OCI-LY1 (cell line): ENCODE measurements at regions not wholly inside any gene's neighbourhood (a gene's known extent, or its start where the extent isn't known, plus 50 kb on each side); places are given as distances from the start of the nearest gene placed in this dataset.
"Not testable (repeated sequence)": the region's sequence is repeated elsewhere in the genome, so short reads cannot be mapped to it uniquely, and the experiment has no call there.

ENCODE experiments used
- H2AFZ ChIP-seq: fragments of 200-600 bp; sonication (generic), shearing (Covaris generic); 2 replicates; pipeline ENCODE4 v1.6.0; 2014; ENCODE audit warnings: antibody characterized with exemption, mild to moderate bottlenecking, low read length
- H3F3A ChIP-seq: fragments of 200-600 bp; sonication (generic), shearing (Covaris generic); 2 replicates; pipeline ENCODE4 v1.6.0; 2014; ENCODE audit warnings: mild to moderate bottlenecking, antibody characterized with exemption, low read length, moderate library complexity; ENCODE audit not compliant: insufficient read depth
- H3K27ac ChIP-seq: fragments of 200-600 bp; sonication (generic); 2 replicates; pipeline ENCODE4 v1.5.1; 2014; ENCODE audit warnings: low read length, mixed run types, mild to moderate bottlenecking, low read depth; ENCODE audit not compliant: poor library complexity, severe bottlenecking
- H3K27me3 ChIP-seq: fragments of 200-600 bp; sonication (generic); 2 replicates; pipeline ENCODE4 v1.6.0; 2014; ENCODE audit warnings: antibody characterized with exemption, mild to moderate bottlenecking, low read length, moderate library complexity; ENCODE audit not compliant: insufficient read depth
- H3K36me3 ChIP-seq: fragments of 200-600 bp; sonication (generic); 2 replicates; pipeline ENCODE4 v1.6.1; 2014; ENCODE audit warnings: mild to moderate bottlenecking, antibody characterized with exemption, low read length, moderate library complexity, mixed read lengths; ENCODE audit not compliant: insufficient read depth
- H3K4me1 ChIP-seq: fragments of 200-600 bp; sonication (generic); 2 replicates; pipeline ENCODE4 v1.5.1; 2014; ENCODE audit warnings: mild to moderate bottlenecking, low read length, moderate library complexity; ENCODE audit not compliant: insufficient read depth, severe bottlenecking
- H3K4me2 ChIP-seq: fragments of 200-600 bp; sonication (generic), shearing (Covaris generic); 2 replicates; pipeline ENCODE4 v1.6.1; 2014; ENCODE audit warnings: low read length
- H3K4me3 ChIP-seq: fragments of 200-600 bp; sonication (generic); 2 replicates; pipeline ENCODE4 v1.5.1; 2014; ENCODE audit warnings: low read length, low read depth, mild to moderate bottlenecking, mixed read lengths; ENCODE audit not compliant: poor library complexity, severe bottlenecking
- H3K79me2 ChIP-seq: fragments of 200-600 bp; shearing (Covaris generic); 2 replicates; pipeline ENCODE4 v1.6.1; 2016; ENCODE audit warnings: mixed run types, low read length, mixed read lengths; ENCODE audit not compliant: insufficient read depth
- H3K9ac ChIP-seq: fragments of 200-600 bp; sonication (generic), shearing (Covaris generic); 2 replicates; pipeline ENCODE4 v1.6.1; 2014; ENCODE audit warnings: mild to moderate bottlenecking, low read length, mixed read lengths
- H3K9me2 ChIP-seq: fragments of 200-600 bp; sonication (generic), shearing (Covaris generic); 2 replicates; pipeline ENCODE4 v1.6.1; 2014; ENCODE audit warnings: low read depth, mild to moderate bottlenecking, low read length, mixed read lengths
- H3K9me3 ChIP-seq: fragments of 200-600 bp; shearing (Covaris generic); 2 replicates; pipeline ENCODE4 v1.6.1; 2014; ENCODE audit warnings: low read length, mixed read lengths
- H4K20me1 ChIP-seq: fragments of 200-600 bp; sonication (generic), shearing (Covaris generic); 2 replicates; pipeline ENCODE4 v1.6.0; 2016; ENCODE audit warnings: mild to moderate bottlenecking, low read length; ENCODE audit not compliant: insufficient read depth
- CTCF ChIP-seq: fragments of 200-600 bp; sonication (generic), shearing (Covaris generic); IDR thresholded peaks from 2 replicates; pipeline ENCODE4 v1.5.1; 2017; ENCODE audit warnings: mild to moderate bottlenecking, antibody characterized with exemption, low read length, moderate library complexity, mixed read lengths
- EZH2 ChIP-seq: fragments of 200-600 bp; sonication (generic), shearing (Covaris generic); IDR thresholded peaks from 2 replicates; pipeline ENCODE4 v1.8.0; 2017; ENCODE audit warnings: borderline replicate concordance, mixed run types, mild to moderate bottlenecking, antibody characterized with exemption, low read length, moderate library complexity, mixed read lengths

GRCh38 chr6:169398342-169399105 lies 144.9 kb upstream of the THBS2 start:
- Histone ChIP-seq H3K9me2 (no peaks in the 10 kb centered on the region), H3K79me2 (no peaks in the 10 kb centered on the region), H3K9ac (no peak overlapping the region), H3K36me3 (no peaks in the 10 kb centered on the region), H3K27ac (no peak overlapping the region), H4K20me1 (no peaks in the 10 kb centered on the region), H2AFZ (no peak overlapping the region), H3K4me2 (no peak overlapping the region), H3K4me3 (no peak overlapping the region), H3F3A (no peaks in the 10 kb centered on the region), H3K27me3 (no peaks in the 10 kb centered on the region), H3K9me3 (no peaks in the 10 kb centered on the region), H3K4me1 (no peaks in the 10 kb centered on the region)
- no peak for TF ChIP-seq EZH2
- no peak for TF ChIP-seq CTCF

GRCh38 chr6:169397684-169398083 lies 144.0 kb upstream of the THBS2 start:
- Histone ChIP-seq H4K20me1 (no peaks in the 10 kb centered on the region), H3F3A (no peaks in the 10 kb centered on the region), H3K9me3 (no peaks in the 10 kb centered on the region), H3K4me3 (no peak overlapping the region), H3K27ac (no peak overlapping the region), H3K79me2 (no peaks in the 10 kb centered on the region), H3K9me2 (no peaks in the 10 kb centered on the region), H2AFZ (no peak overlapping the region), H3K4me1 (no peaks in the 10 kb centered on the region), H3K27me3 (no peaks in the 10 kb centered on the region), H3K4me2 (no peak overlapping the region), H3K36me3 (no peaks in the 10 kb centered on the region; the same call in 1 of the 2 replicates), H3K9ac (no peak overlapping the region)
- TF ChIP-seq EZH2, result no peak
- TF ChIP-seq CTCF, result no peak

GRCh38 chr6:169396554-169397163 lies 143.0 kb upstream of the THBS2 start:
- no peaks in the 10 kb centered on the region for H4K20me1 ChIP-seq
- TF ChIP-seq EZH2, result no peak
- TF ChIP-seq CTCF, result no peak

GRCh38 chr6:169396009-169396539 lies 142.4 kb upstream of the THBS2 start:
- not testable (repeated sequence) for H3K4me1 ChIP-seq, H3K4me2 ChIP-seq, H3K27me3 ChIP-seq, H3F3A ChIP-seq, H3K9me3 ChIP-seq, H3K9ac ChIP-seq, H3K4me3 ChIP-seq, H3K27ac ChIP-seq, H2AFZ ChIP-seq, H3K9me2 ChIP-seq, H3K36me3 ChIP-seq, H4K20me1 ChIP-seq, H3K79me2 ChIP-seq

More at GRCh38 chr6:169396554-169397163, 143.0 kb upstream of the THBS2 start:
- no peaks in the 10 kb centered on the region; the same call in 1 of the 2 replicates for H3K36me3 ChIP-seq
- no peaks in the 10 kb centered on the region for H3K27me3 ChIP-seq
- no peaks in the 10 kb centered on the region for H3K9me3 ChIP-seq
- no peak overlapping the region for H3K4me3 ChIP-seq
- H3K4me2 ChIP-seq, result no peak overlapping the region
- no peak overlapping the region for H3K9ac ChIP-seq
- no peak overlapping the region for H2AFZ ChIP-seq
- H3K4me1 ChIP-seq, result no peaks in the 10 kb centered on the region
- H3F3A ChIP-seq, result no peaks in the 10 kb centered on the region
- H3K79me2 ChIP-seq, result no peaks in the 10 kb centered on the region
- H3K9me2 ChIP-seq, result no peaks in the 10 kb centered on the region
- H3K27ac ChIP-seq, result no peak overlapping the region
